ENCODE measurements at regions not wholly inside any gene's neighbourhood (a gene's known extent, or its start where the extent isn't known, plus 50 kb on each side); places are given as distances from the start of the nearest gene placed in this dataset.

DNA sequence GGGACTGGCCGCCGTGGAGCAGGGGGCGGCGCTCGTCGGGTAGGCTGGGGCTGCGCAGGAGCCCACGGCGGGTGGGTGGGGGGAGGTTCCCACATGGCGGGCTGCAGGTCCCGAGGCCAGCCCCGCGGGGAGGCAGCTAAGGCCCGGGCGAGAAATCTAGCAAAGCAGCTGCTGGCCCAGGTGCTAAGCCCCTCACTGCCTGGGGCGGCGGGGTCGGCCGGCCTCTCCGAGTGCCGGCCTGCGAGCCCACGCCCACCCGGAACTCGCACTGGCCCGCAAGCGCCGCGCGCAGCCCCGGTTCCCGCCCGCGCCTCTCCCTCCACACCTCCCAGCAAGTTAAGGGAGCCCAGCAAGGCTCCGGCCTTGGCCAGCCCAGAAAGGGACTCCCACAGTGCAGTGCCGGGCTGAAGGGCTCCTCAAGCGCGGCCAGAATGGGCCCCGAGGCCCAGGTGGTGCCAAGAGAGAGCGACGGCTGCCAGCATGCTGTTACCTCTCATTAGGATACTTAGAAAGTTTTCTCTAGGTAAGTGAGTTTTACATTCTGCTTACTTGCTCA, 1463.5 kb upstream of the MIR17HG start:
- Mint-ChIP-seq H3K27me3 (ENCODE audit: low read depth in 2 of 2) (no peaks in the 10 kb centered on the region), H3K4me3 (no peak overlapping the region), H3K9me3 (peaks cover 12 to 14% of the 10 kb centered on the region in 2 donors), H3K36me3 (peaks cover 9% of the 10 kb centered on the region), H3K4me1 (no peaks in the 10 kb centered on the region), H3K27ac (no peak overlapping the region)
- Histone ChIP-seq H3K27ac (ENCODE audit: low read length) (no peak overlapping the region), H3K27me3 (ENCODE audit: control insufficient read depth, insufficient read depth, low read length) (no peaks in the 10 kb centered on the region), H3K4me1 (ENCODE audit: control insufficient read depth, insufficient read depth, low read length) (no peaks in the 10 kb centered on the region), H3K9me3 (ENCODE audit: control insufficient read depth, insufficient read depth, low read length) (no peaks in the 10 kb centered on the region), H3K4me3 (ENCODE audit: low read length) (no peak overlapping the region), H3K36me3 (ENCODE audit: control insufficient read depth, insufficient read depth, low read length) (no peaks in the 10 kb centered on the region)
- no peak for DNase-seq
- no peak for ATAC-seq
- TF ChIP-seq, protein P1, sequence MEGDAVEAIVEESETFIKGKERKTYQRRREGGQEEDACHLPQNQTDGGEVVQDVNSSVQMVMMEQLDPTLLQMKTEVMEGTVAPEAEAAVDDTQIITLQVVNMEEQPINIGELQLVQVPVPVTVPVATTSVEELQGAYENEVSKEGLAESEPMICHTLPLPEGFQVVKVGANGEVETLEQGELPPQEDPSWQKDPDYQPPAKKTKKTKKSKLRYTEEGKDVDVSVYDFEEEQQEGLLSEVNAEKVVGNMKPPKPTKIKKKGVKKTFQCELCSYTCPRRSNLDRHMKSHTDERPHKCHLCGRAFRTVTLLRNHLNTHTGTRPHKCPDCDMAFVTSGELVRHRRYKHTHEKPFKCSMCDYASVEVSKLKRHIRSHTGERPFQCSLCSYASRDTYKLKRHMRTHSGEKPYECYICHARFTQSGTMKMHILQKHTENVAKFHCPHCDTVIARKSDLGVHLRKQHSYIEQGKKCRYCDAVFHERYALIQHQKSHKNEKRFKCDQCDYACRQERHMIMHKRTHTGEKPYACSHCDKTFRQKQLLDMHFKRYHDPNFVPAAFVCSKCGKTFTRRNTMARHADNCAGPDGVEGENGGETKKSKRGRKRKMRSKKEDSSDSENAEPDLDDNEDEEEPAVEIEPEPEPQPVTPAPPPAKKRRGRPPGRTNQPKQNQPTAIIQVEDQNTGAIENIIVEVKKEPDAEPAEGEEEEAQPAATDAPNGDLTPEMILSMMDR (IDR thresholded peaks at IDR 0.05), result no peak
- WGBS (ENCODE audit: insufficient coverage), result 85% methylated on average over 39 of the region's 41 CpGs
- intact Hi-C loops (cut with micrococcal nuclease), result no loop called here

DNA sequence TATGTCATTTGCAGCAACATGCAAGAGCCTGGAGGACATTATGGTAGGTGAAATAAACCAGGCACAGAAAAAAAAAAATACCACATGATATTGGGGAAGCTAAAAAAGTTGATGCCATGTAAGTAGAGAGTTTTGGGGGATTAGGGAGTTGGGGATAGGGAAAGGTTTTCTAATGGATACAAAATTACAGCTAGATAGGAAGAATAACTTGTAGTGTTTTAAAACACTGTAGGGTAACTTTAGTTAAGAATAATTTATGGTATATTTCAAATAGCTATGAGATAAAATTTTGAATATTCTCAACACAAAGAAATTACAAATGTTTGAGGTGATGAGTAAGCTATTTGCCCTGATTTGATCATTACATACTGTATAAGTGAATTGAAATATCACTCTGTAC, 1456.7 kb upstream of the MIR17HG start:
- Histone ChIP-seq H3K36me3 (ENCODE audit: control insufficient read depth, insufficient read depth, low read length) (no peaks in the 10 kb centered on the region), H3K27ac (ENCODE audit: low read length) (no peak overlapping the region), H3K4me1 (ENCODE audit: control insufficient read depth, insufficient read depth, low read length) (no peaks in the 10 kb centered on the region), H3K9me3 (ENCODE audit: control insufficient read depth, insufficient read depth, low read length) (no peaks in the 10 kb centered on the region), H3K27me3 (ENCODE audit: control insufficient read depth, insufficient read depth, low read length) (no peaks in the 10 kb centered on the region), H3K4me3 (ENCODE audit: low read length) (no peak overlapping the region)
- Mint-ChIP-seq H3K4me3 (no peak overlapping the region), H3K27me3 (ENCODE audit: low read depth in 2 of 2) (no peaks in the 10 kb centered on the region), H3K36me3 (no peaks in the 10 kb centered on the region), H3K4me1 (no peaks in the 10 kb centered on the region), H3K27ac (no peak overlapping the region), H3K9me3 (peaks cover 7 to 20% of the 10 kb centered on the region in 2 donors)
- TF ChIP-seq, protein P1 (IDR thresholded peaks at IDR 0.05), result no peak
- DNase-seq, result no peak
- intact Hi-C loops (cut with micrococcal nuclease), result no loop called here
- no peak for ATAC-seq

DNA sequence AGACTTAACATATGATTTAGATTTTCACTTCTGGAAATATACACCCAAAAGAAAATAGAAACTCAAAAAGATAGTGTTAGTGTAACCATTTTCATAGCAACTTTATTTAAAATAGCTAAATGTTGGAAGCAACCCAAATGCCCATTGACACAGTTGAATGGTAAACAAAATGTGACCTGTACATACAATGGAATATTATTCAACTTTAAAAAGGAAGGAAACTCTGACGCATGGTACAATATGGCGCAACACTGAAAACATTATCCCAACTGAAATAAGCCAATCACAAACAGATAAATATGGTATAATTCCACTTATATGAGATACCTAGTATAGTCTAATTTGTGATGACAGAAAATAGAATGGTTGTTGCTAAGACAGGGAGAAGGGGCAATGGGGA, 1456.1 kb upstream of the MIR17HG start:
- Mint-ChIP-seq H3K4me1 (no peaks in the 10 kb centered on the region), H3K9me3 (peaks cover 11 to 23% of the 10 kb centered on the region in 2 donors), H3K27ac (no peak overlapping the region), H3K36me3 (no peaks in the 10 kb centered on the region), H3K27me3 (ENCODE audit: low read depth in 2 of 2) (no peaks in the 10 kb centered on the region), H3K4me3 (no peak overlapping the region)
- intact Hi-C loops (cut with micrococcal nuclease), result no loop called here
- H3K9me3 ChIP-seq (ENCODE audit: control insufficient read depth, insufficient read depth, low read length), result no peaks in the 10 kb centered on the region
- no peak overlapping the region for H3K27ac ChIP-seq (ENCODE audit: low read length)
- H3K4me1 ChIP-seq (ENCODE audit: control insufficient read depth, insufficient read depth, low read length), result no peaks in the 10 kb centered on the region
- DNase-seq (no peak), ATAC-seq (no peak)
- H3K36me3 ChIP-seq (ENCODE audit: control insufficient read depth, insufficient read depth, low read length), result no peaks in the 10 kb centered on the region
- TF ChIP-seq, protein P1 (IDR thresholded peaks at IDR 0.05), result no peak
- no CpG with 5 or more reads among the region's 2 CpGs for WGBS (ENCODE audit: insufficient coverage)
- H3K4me3 ChIP-seq (ENCODE audit: low read length), result no peak overlapping the region
- H3K27me3 ChIP-seq (ENCODE audit: control insufficient read depth, insufficient read depth, low read length), result no peaks in the 10 kb centered on the region

DNA sequence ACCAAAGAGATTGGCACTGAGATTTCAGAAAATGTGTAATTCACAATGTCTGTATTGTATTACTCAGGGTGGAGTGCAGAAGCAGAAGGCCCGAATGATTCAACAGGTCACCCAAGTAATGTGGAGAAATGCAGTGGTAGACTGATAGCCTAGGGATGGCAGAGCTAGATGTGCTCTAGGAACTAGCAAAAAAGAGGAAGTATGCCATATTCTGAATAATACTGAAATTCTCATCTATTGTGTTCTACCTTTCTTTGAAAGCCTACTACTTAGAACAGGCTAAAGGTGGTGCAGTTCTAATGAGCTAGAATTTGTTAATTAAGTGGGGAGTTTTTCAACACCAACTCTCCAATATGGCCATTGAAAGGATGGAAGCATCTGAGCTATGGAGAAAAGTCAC, 1449.8 kb upstream of the MIR17HG start:
- Histone ChIP-seq H3K27me3 (ENCODE audit: control insufficient read depth, insufficient read depth, low read length) (no peaks in the 10 kb centered on the region), H3K4me1 (ENCODE audit: control insufficient read depth, insufficient read depth, low read length) (no peaks in the 10 kb centered on the region), H3K4me3 (ENCODE audit: low read length) (no peak overlapping the region), H3K9me3 (ENCODE audit: control insufficient read depth, insufficient read depth, low read length) (no peaks in the 10 kb centered on the region), H3K36me3 (ENCODE audit: control insufficient read depth, insufficient read depth, low read length) (no peaks in the 10 kb centered on the region), H3K27ac (ENCODE audit: low read length) (no peak overlapping the region)
- TF ChIP-seq, protein P1 (IDR thresholded peaks at IDR 0.05), result no peak
- Mint-ChIP-seq H3K4me3 (no peak overlapping the region), H3K9me3 (peaks cover 13 to 17% of the 10 kb centered on the region in 2 donors), H3K27ac (no peak overlapping the region), H3K27me3 (ENCODE audit: low read depth in 2 of 2) (no peaks in the 10 kb centered on the region), H3K4me1 (no peaks in the 10 kb centered on the region), H3K36me3 (no peaks in the 10 kb centered on the region)
- intact Hi-C loops (cut with micrococcal nuclease), result no loop called here
- no peak for ATAC-seq
- DNase-seq, result no peak
- WGBS (ENCODE audit: insufficient coverage), result 64% methylated on average over 1 of the region's 1 CpG
